Thoracic aorta (tissue), 2 donors: ENCODE measurements at regions not wholly inside any gene's neighbourhood (a gene's known extent, or its start where the extent isn't known, plus 50 kb on each side); places are given as distances from the start of the nearest gene placed in this dataset.

Source experiments
- ATAC-seq: fragments of 150-250 bp; one replicate; pipeline ENCODE4 v1.8.0; 2017; ENCODE audit warnings: low read depth; ENCODE audit not compliant: insufficient number of reproducible peaks, low FRiP score
- DNase-seq: peaks from one replicate; pipeline ENCODE4 v3.0.0-alpha.2; 2020; ENCODE audit warnings: low spot score
- H3K27ac ChIP-seq, 2 donors: fragments of 200-600 bp; sonication (generic); 1 replicate in 1 of 2; 2 replicates in 1 of 2; pipeline ENCODE4 v1.5.1; 2016; ENCODE audit warnings: mild to moderate bottlenecking in 2 of 2, moderate library complexity in 2 of 2
- H3K27me3 ChIP-seq: fragments of 200-600 bp; sonication (generic); replicated peaks from 2 replicates; pipeline ENCODE4 v1.6.0; 2016; ENCODE audit warnings: mild to moderate bottlenecking; ENCODE audit not compliant: insufficient read depth
- H3K36me3 ChIP-seq: fragments of 200-600 bp; sonication (generic); one replicate; pipeline ENCODE4 v1.5.1; 2016
- H3K4me1 ChIP-seq, 2 donors: fragments of 200-600 bp; sonication (generic); 1 replicate in 1 of 2; 2 replicates in 1 of 2; pipeline versions ENCODE4 v1.5.1 to v1.6.0; 2016; ENCODE audit warnings: low read depth in 2 of 2, mild to moderate bottlenecking in 1 of 2; ENCODE audit not compliant: control insufficient read depth in 1 of 2
- H3K4me3 ChIP-seq: fragments of 200-600 bp; sonication (generic); 2 replicates; pipeline ENCODE4 v1.5.1; 2016; ENCODE audit warnings: mild to moderate bottlenecking
- H3K9me3 ChIP-seq: fragments of 200-600 bp; sonication (generic); 2 replicates; pipeline ENCODE4 v1.5.1; 2016
- CTCF ChIP-seq: fragments of 200-600 bp; sonication (generic); IDR thresholded peaks from one replicate; pipeline ENCODE4 v1.5.1; 2019; ENCODE audit warnings: antibody characterized with exemption

- ATAC-seq, result no peak
- Histone ChIP-seq H3K27ac (no peak overlapping the region), H3K9me3 (no peaks in the 10 kb centered on the region), H3K4me3 (no peak overlapping the region), H3K36me3 (no peaks in the 10 kb centered on the region), H3K4me1 (no peaks in the 10 kb centered on the region), H3K27me3 (no peaks in the 10 kb centered on the region)
- no peak for TF ChIP-seq CTCF
- no peak for DNase-seq
These were observed 117.1 kb upstream of the NXPH2 start for GRCh38 chr2:138897274-138897673.

- no peaks in the 10 kb centered on the region for H3K9me3 ChIP-seq
- H3K4me3 ChIP-seq, result no peak overlapping the region
- no peaks in the 10 kb centered on the region for H3K27me3 ChIP-seq
- H3K4me1 ChIP-seq, result no peaks in the 10 kb centered on the region
- no peak for DNase-seq
- no peak for ATAC-seq
- H3K36me3 ChIP-seq, result no peaks in the 10 kb centered on the region
- TF ChIP-seq CTCF, result no peak
- H3K27ac ChIP-seq, result no peak overlapping the region
These were observed 113.6 kb upstream of the NXPH2 start for GRCh38 chr2:138893746-138894145.

GRCh38 chr2:138881126-138881525 lies 100.9 kb upstream of the NXPH2 start:
- no peaks in the 10 kb centered on the region for H3K4me1 ChIP-seq
- no peaks in the 10 kb centered on the region for H3K9me3 ChIP-seq
- no peak for TF ChIP-seq CTCF
- no peaks in the 10 kb centered on the region for H3K36me3 ChIP-seq
- H3K27ac ChIP-seq, result no peak overlapping the region
- ATAC-seq (no peak), DNase-seq (no peak)
- H3K27me3 ChIP-seq, result no peaks in the 10 kb centered on the region
- H3K4me3 ChIP-seq, result no peak overlapping the region

GRCh38 chr2:138879931-138880330 lies 99.7 kb upstream of the NXPH2 start:
- no peaks in the 10 kb centered on the region for H3K4me1 ChIP-seq
- TF ChIP-seq CTCF, result no peak
- no peaks in the 10 kb centered on the region for H3K36me3 ChIP-seq
- no peak overlapping the region for H3K4me3 ChIP-seq
- ATAC-seq (no peak), DNase-seq (no peak)
- H3K27ac ChIP-seq, result no peak overlapping the region
- H3K27me3 ChIP-seq, result no peaks in the 10 kb centered on the region
- H3K9me3 ChIP-seq, result no peaks in the 10 kb centered on the region

GRCh38 chr2:138877421-138877820 lies 97.2 kb upstream of the NXPH2 start:
- H3K9me3 ChIP-seq, result no peaks in the 10 kb centered on the region
- no peaks in the 10 kb centered on the region for H3K36me3 ChIP-seq
- H3K4me3 ChIP-seq, result no peak overlapping the region
- no peaks in the 10 kb centered on the region for H3K4me1 ChIP-seq
- DNase-seq (no peak), ATAC-seq (no peak)
- no peak overlapping the region for H3K27ac ChIP-seq
- no peaks in the 10 kb centered on the region for H3K27me3 ChIP-seq
- TF ChIP-seq CTCF, result no peak
